ENCODE measurements at regions not wholly inside any gene's neighbourhood (a gene's known extent, or its start where the extent isn't known, plus 50 kb on each side); places are given as distances from the start of the nearest gene placed in this dataset.

GRCh38 chr2:4122726-4123125, 419.4 kb downstream of the DCDC2C start:
- no peak overlapping the region for H3K4me3 ChIP-seq
- H3K27ac ChIP-seq, result no peak overlapping the region

- Histone ChIP-seq H3K27ac (no peak overlapping the region), H3K4me3 (no peak overlapping the region)
Observed at GRCh38 chr2:4130651-4131050, 427.3 kb downstream of the DCDC2C start.

- H3K27ac ChIP-seq, result no peak overlapping the region
- no peak overlapping the region for H3K4me3 ChIP-seq
Observed at GRCh38 chr2:4134551-4135550, 431.5 kb downstream of the DCDC2C start.

GRCh38 chr2:4135765-4136164, 432.4 kb downstream of the DCDC2C start:
- no peak overlapping the region for H3K4me3 ChIP-seq
- H3K27ac ChIP-seq, result no peak overlapping the region

- no peak overlapping the region for H3K4me3 ChIP-seq
- no peak overlapping the region for H3K27ac ChIP-seq
Observed at GRCh38 chr2:4139316-4139715, 435.9 kb downstream of the DCDC2C start.

- H3K27ac ChIP-seq, result no peak overlapping the region
- no peak overlapping the region for H3K4me3 ChIP-seq
Observed at GRCh38 chr2:4139731-4140130, 436.4 kb downstream of the DCDC2C start.

GRCh38 chr2:4140281-4140970, 437.1 kb downstream of the DCDC2C start:
- no peak overlapping the region for H3K27ac ChIP-seq
- H3K4me3 ChIP-seq, result no peak overlapping the region

- Histone ChIP-seq H3K27ac (no peak overlapping the region), H3K4me3 (no peak overlapping the region)
Observed at GRCh38 chr2:4144731-4145130, 441.4 kb downstream of the DCDC2C start.

GRCh38 chr2:4151521-4151920, 448.1 kb downstream of the DCDC2C start:
- Histone ChIP-seq H3K27ac (no peak overlapping the region), H3K4me3 (no peak overlapping the region)

- Histone ChIP-seq H3K4me3 (no peak overlapping the region), H3K27ac (no peak overlapping the region)
Observed at GRCh38 chr2:4152051-4152450, 448.7 kb downstream of the DCDC2C start.

- no peak overlapping the region for H3K4me3 ChIP-seq
- no peak overlapping the region for H3K27ac ChIP-seq
Observed at GRCh38 chr2:4168834-4169233, 465.5 kb downstream of the DCDC2C start.

GRCh38 chr2:4174796-4175195, 471.4 kb downstream of the DCDC2C start:
- no peak overlapping the region for H3K4me3 ChIP-seq
- H3K27ac ChIP-seq, result no peak overlapping the region

GRCh38 chr2:4175343-4175742, 472.0 kb downstream of the DCDC2C start:
- Histone ChIP-seq H3K4me3 (no peak overlapping the region), H3K27ac (no peak overlapping the region)

GRCh38 chr2:4180631-4181030, 477.3 kb downstream of the DCDC2C start:
- Histone ChIP-seq H3K4me3 (no peak overlapping the region), H3K27ac (no peak overlapping the region)

- Histone ChIP-seq H3K27ac (no peak overlapping the region), H3K4me3 (no peak overlapping the region)
Observed at GRCh38 chr2:4181062-4181461, 477.7 kb downstream of the DCDC2C start.

GRCh38 chr2:4188561-4188960, 485.2 kb downstream of the DCDC2C start:
- Histone ChIP-seq H3K4me3 (no peak overlapping the region), H3K27ac (no peak overlapping the region)

- Histone ChIP-seq H3K27ac (no peak overlapping the region), H3K4me3 (no peak overlapping the region)
Observed at GRCh38 chr2:4190548-4190947, 487.2 kb downstream of the DCDC2C start.

- Histone ChIP-seq H3K4me3 (no peak overlapping the region), H3K27ac (no peak overlapping the region)
Observed at GRCh38 chr2:4192119-4192518, 488.7 kb downstream of the DCDC2C start.

- Histone ChIP-seq H3K4me3 (no peak overlapping the region), H3K27ac (no peak overlapping the region)
Observed at GRCh38 chr2:4214444-4215205, 511.2 kb downstream of the DCDC2C start.

- no peak overlapping the region for H3K27ac ChIP-seq
- no peak overlapping the region for H3K4me3 ChIP-seq
Observed at GRCh38 chr2:4217737-4218136, 514.4 kb downstream of the DCDC2C start.
